IMR-90 (cell line): ENCODE measurements at regions not wholly inside any gene's neighbourhood (a gene's known extent, or its start where the extent isn't known, plus 50 kb on each side); places are given as distances from the start of the nearest gene placed in this dataset.
A peak's percentile ranks its signal among the peaks of the same experiment; 100 is the strongest.

ENCODE experiments used
- ATAC-seq: fragments of 200-7000 bp; cut with Tn5 transposase; 2 replicates; pipeline ENCODE4 v1.9.1; 2020; ENCODE audit warnings: low read depth, mild to moderate bottlenecking, moderate library complexity
- BruUV-seq: library from RNA; stranded (reverse); fragments of 400-500 nt; replicated peaks from 2 replicates; lab custom pipeline; 2021; lab: Mats Ljungman, UMichigan
- CTCF ChIA-PET: fragments of 300-600 bp; formaldehyde crosslinking; extraction: SDS; loops from one replicate; lab custom pipeline; 2021; ENCODE audit warnings: antibody characterized with exemption; lab: Yijun Ruan, JAX
- POLR2A ChIA-PET: fragments of 300-600 bp; sonication (Branson Sonifier 250); formaldehyde crosslinking; loops from one replicate; lab custom pipeline; 2022; ENCODE audit warnings: antibody characterized with exemption; ENCODE audit not compliant: unreplicated experiment; lab: Charles Lee
- DNase-seq: peaks from one replicate; pipeline ENCODE4 v3.0.0; 2013
- H2AFZ ChIP-seq: replicated peaks from 2 replicates; pipeline ENCODE3; 2013; ENCODE audit warnings: low read length, mild to moderate bottlenecking; ENCODE audit not compliant: poor library complexity
- H2AK5ac ChIP-seq: 2 replicates; pipeline ENCODE4 v1.6.1; 2013; ENCODE audit warnings: low read depth, low read length, inconsistent platforms
- H2AK9ac ChIP-seq: replicated peaks from 2 replicates; pipeline ENCODE3; 2013; ENCODE audit warnings: mild to moderate bottlenecking, low read depth, low read length, moderate library complexity; ENCODE audit not compliant: poor library complexity
- H2BK120ac ChIP-seq: 2 replicates; pipeline ENCODE4 v1.6.1; 2013; ENCODE audit warnings: low read depth, low read length, inconsistent platforms
- H2BK15ac ChIP-seq: 3 replicates; pipeline ENCODE4 v1.6.1; 2013; ENCODE audit warnings: low read depth, low read length, inconsistent platforms
- H2BK20ac ChIP-seq: 2 replicates; pipeline ENCODE4 v1.6.1; 2013; ENCODE audit warnings: low read depth, mild to moderate bottlenecking, inconsistent platforms, low read length, moderate library complexity
- H2BK5ac ChIP-seq: 2 replicates; pipeline ENCODE4 v1.6.1; 2013; ENCODE audit warnings: mild to moderate bottlenecking, low read depth, low read length, inconsistent platforms; ENCODE audit not compliant: poor library complexity, severe bottlenecking
- H3K14ac ChIP-seq: replicated peaks from 2 replicates; pipeline ENCODE4 v1.6.1; 2013; ENCODE audit warnings: low read depth, low read length, inconsistent platforms
- H3K18ac ChIP-seq: 2 replicates; pipeline ENCODE4 v1.6.1; 2013; ENCODE audit warnings: low read depth, low read length, control low read depth
- H3K23ac ChIP-seq: 2 replicates; pipeline ENCODE4 v1.6.1; 2013; ENCODE audit warnings: low read depth, low read length, inconsistent platforms
- H3K27ac ChIP-seq: 2 replicates; pipeline ENCODE4 v1.5.1; 2013; ENCODE audit warnings: mild to moderate bottlenecking, control low read depth, low read length; ENCODE audit not compliant: insufficient read depth
- H3K27me3 ChIP-seq: 2 replicates; pipeline ENCODE4 v1.6.1; 2013; ENCODE audit warnings: low read length; ENCODE audit not compliant: control insufficient read depth, insufficient read depth
- H3K36me3 ChIP-seq: 2 replicates; pipeline ENCODE4 v1.6.1; 2013; ENCODE audit warnings: low read length, mixed read lengths; ENCODE audit not compliant: control insufficient read depth, insufficient read depth
- H3K4ac ChIP-seq: 2 replicates; pipeline ENCODE4 v1.6.1; 2013; ENCODE audit warnings: low read depth, low read length, inconsistent platforms
- H3K4me1 ChIP-seq: 2 replicates; pipeline ENCODE4 v1.6.1; 2013; ENCODE audit warnings: low read length, mixed read lengths; ENCODE audit not compliant: control insufficient read depth, insufficient read depth
- H3K4me2 ChIP-seq: 2 replicates; pipeline ENCODE4 v1.6.1; 2013; ENCODE audit warnings: low read depth, mild to moderate bottlenecking, control low read depth, low read length, moderate library complexity
- H3K4me3 ChIP-seq: 2 replicates; pipeline ENCODE4 v1.5.1; 2013; ENCODE audit warnings: low read depth, mild to moderate bottlenecking, control low read depth, low read length, moderate library complexity; ENCODE audit not compliant: insufficient read depth
- H3K56ac ChIP-seq: 2 replicates; pipeline ENCODE4 v1.6.1; 2013; ENCODE audit warnings: low read length, inconsistent platforms; ENCODE audit not compliant: insufficient read depth; ENCODE audit errors: extremely low read depth
- H3K79me1 ChIP-seq, 2 experiments: 2 replicates each; pipeline ENCODE4 v1.6.1; 2013; ENCODE audit warnings: low read length in 2 of 2, inconsistent platforms in 1 of 2, low read depth in 1 of 2
- H3K9ac ChIP-seq: 2 replicates; pipeline ENCODE4 v1.6.1; 2013; ENCODE audit warnings: low read depth, low read length, control low read depth
- H3K9me1 ChIP-seq: 2 replicates; pipeline ENCODE4 v1.6.1; 2013; ENCODE audit warnings: low read length, inconsistent platforms; ENCODE audit not compliant: insufficient read depth
- H3K9me3 ChIP-seq: 2 replicates; pipeline ENCODE4 v1.6.1; 2013; ENCODE audit warnings: low read length; ENCODE audit not compliant: control insufficient read depth, insufficient read depth
- H4K20me1 ChIP-seq: 2 replicates; pipeline ENCODE4 v1.6.1; 2013; ENCODE audit warnings: low read length, inconsistent platforms; ENCODE audit not compliant: insufficient read depth
- H4K5ac ChIP-seq: 2 replicates; pipeline ENCODE4 v1.6.1; 2013; ENCODE audit warnings: mild to moderate bottlenecking, low read depth, low read length, control low read depth
- H4K8ac ChIP-seq, 2 experiments: 2 replicates each; pipeline ENCODE4 v1.6.1; 2013; ENCODE audit warnings: low read depth in 2 of 2, low read length in 2 of 2, control low read depth in 1 of 2, inconsistent platforms in 1 of 2
- H4K91ac ChIP-seq: 2 replicates; pipeline ENCODE4 v1.6.1; 2013; ENCODE audit warnings: low read depth, low read length, inconsistent platforms; ENCODE audit not compliant: insufficient read depth
- BHLHE40 ChIP-seq: fragments of 150-350 bp; IDR thresholded peaks from 2 replicates; pipeline ENCODE4 v1.6.1; 2016; ENCODE audit warnings: mild to moderate bottlenecking, low read depth, low read length
- MXI1 ChIP-seq: IDR thresholded peaks from 2 replicates; pipeline ENCODE4 v1.6.1; 2012; ENCODE audit warnings: low read depth, mild to moderate bottlenecking, low read length, moderate library complexity, borderline replicate concordance
- NFE2L2 ChIP-seq: fragments of 150-350 bp; IDR thresholded peaks from 2 replicates; pipeline ENCODE4 v1.6.1; 2016; ENCODE audit warnings: low read depth, mild to moderate bottlenecking, low read length
- WGBS, 2 experiments: methylation state at CpG; one replicate each; pipeline versions ENCODE4 v1.1.5 to v1.1.7; 2013; ENCODE audit warnings: missing lambda C conversion rate in 2 of 2; ENCODE audit not compliant: insufficient read length in 1 of 2; ENCODE audit errors: extremely low coverage in 2 of 2; 5-methylcytosine and 5-hydroxymethylcytosine counted together
- dilution Hi-C: fragments of 300-500 bp; cut with HindIII; formaldehyde crosslinking; loops from one replicate; pipeline ENCODE4 v1.14.3; 2018; ENCODE audit warnings: low sequenced_read_pairs; ENCODE audit not compliant: unreplicated experiment
- in situ Hi-C: fragments of 300-500 bp; cut with MboI; formaldehyde crosslinking; loops from 3 replicates; pipeline ENCODE4 v1.14.3; 2019; ENCODE audit warnings: low sequenced_read_pairs, inconsistent platforms, mixed read lengths
- intact Hi-C: fragments of 100-400 bp; cut with micrococcal nuclease; formaldehyde crosslinking; loops from 2 replicates; pipeline ENCODE4 v1.10.0; 2022

- H3K9ac ChIP-seq = no peak overlapping the region
- peaks cover 18% of the 10 kb centered on the region for H3K9me1 ChIP-seq
- no TSS peak for BruUV-seq
- intact Hi-C loops (no loop called here), dilution Hi-C loops (no loop called here), in situ Hi-C loops (no loop called here)
- H4K91ac ChIP-seq = no peak overlapping the region
- peaks cover 15% of the 10 kb centered on the region for H3K4me1 ChIP-seq
- DNase-seq (no peak), ATAC-seq (no peak)
- no peak for TF ChIP-seq BHLHE40
- no peak for TF ChIP-seq NFE2L2
- TF ChIP-seq MXI1 = no peak
- no peak overlapping the region for H3K27ac ChIP-seq
- H3K18ac ChIP-seq = no peak overlapping the region; the same call in 1 of the 2 replicates
- no peak overlapping the region for H2BK15ac ChIP-seq
- no peaks in the 10 kb centered on the region for H3K36me3 ChIP-seq
- H3K9me3 ChIP-seq = no peaks in the 10 kb centered on the region
- no peak overlapping the region for H3K56ac ChIP-seq
- H4K5ac ChIP-seq = no peak overlapping the region; the same call in 1 of the 2 replicates
- H2AK9ac ChIP-seq = no peak overlapping the region
- CTCF ChIA-PET = no interaction called here
- no peak overlapping the region for H2BK5ac ChIP-seq
- no peak overlapping the region for H3K14ac ChIP-seq
- no peak overlapping the region for H3K23ac ChIP-seq
- H4K20me1 ChIP-seq = no peaks in the 10 kb centered on the region; the same call in 1 of the 2 replicates
- H2AFZ ChIP-seq = no peak overlapping the region
- POLR2A ChIA-PET = no interaction called here
- 0 out of 4 replicates have a peak overlapping the region, but pooled peaks of 1 of the 2 experiments have one; percentile 37 for H4K8ac ChIP-seq
- H3K4me3 ChIP-seq = no peak overlapping the region
- no peaks in the 10 kb centered on the region for H3K27me3 ChIP-seq
- H3K4ac ChIP-seq = no peak overlapping the region
- H2BK20ac ChIP-seq = no peak overlapping the region
- no peak overlapping the region for H2BK120ac ChIP-seq
- 67% methylated on average over 10 of the region's 25 CpGs; no CpG with 5 or more reads in 1 of the 2 experiments for WGBS, 2 experiments
- H3K4me2 ChIP-seq = no peak overlapping the region
- peaks cover 28 to 61% of the 10 kb centered on the region in 2 experiments for H3K79me1 ChIP-seq
- H2AK5ac ChIP-seq = peak overlapping the region; percentile 14; the same call in 1 of the 2 replicates
Measured at GRCh38 chr17:72518753-72519597, 398.2 kb downstream of the SOX9 start.
